ENCODE measurements at regions not wholly inside any gene's neighbourhood (a gene's known extent, or its start where the extent isn't known, plus 50 kb on each side); places are given as distances from the start of the nearest gene placed in this dataset.

DNA sequence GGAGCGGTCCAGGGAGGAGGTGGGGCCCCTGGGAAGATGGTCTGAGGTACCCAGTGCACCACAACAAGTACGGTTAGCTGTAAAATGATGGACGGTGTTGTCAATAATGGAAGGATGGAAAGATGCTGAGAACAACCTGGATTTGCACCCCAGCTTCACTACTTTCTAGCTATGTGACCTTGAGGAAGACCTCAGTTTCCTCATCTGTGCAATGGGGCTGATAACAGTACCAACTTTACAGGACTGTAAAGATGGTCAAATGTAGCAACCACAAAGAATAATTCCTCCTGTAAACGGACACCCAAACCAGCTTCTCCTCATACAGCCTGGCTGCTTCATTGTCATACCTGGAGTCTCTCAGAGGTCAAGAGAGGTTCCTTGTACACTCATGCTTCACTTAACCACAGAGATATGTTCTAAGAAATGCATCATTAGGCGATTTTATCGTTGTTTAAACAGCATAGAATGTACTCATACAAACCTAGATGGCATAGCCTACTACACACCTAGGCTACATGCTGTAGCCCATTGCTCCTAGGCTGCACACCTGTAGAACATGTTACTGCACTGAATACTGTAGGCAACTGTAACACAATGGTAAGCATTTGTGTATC lies 65.5 kb upstream of the LMO2 start (continued):
- TF ChIP-seq CBFA2T3 (IDR thresholded peaks at IDR 0.05): peak; percentile 61
- TF ChIP-seq, protein P1, sequence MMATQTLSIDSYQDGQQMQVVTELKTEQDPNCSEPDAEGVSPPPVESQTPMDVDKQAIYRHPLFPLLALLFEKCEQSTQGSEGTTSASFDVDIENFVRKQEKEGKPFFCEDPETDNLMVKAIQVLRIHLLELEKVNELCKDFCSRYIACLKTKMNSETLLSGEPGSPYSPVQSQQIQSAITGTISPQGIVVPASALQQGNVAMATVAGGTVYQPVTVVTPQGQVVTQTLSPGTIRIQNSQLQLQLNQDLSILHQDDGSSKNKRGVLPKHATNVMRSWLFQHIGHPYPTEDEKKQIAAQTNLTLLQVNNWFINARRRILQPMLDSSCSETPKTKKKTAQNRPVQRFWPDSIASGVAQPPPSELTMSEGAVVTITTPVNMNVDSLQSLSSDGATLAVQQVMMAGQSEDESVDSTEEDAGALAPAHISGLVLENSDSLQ (IDR thresholded peaks at IDR 0.05): no peak
- TF ChIP-seq, protein P2, sequence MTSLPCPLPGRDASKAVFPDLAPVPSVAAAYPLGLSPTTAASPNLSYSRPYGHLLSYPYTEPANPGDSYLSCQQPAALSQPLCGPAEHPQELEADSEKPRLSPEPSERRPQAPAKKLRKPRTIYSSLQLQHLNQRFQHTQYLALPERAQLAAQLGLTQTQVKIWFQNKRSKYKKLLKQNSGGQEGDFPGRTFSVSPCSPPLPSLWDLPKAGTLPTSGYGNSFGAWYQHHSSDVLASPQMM (CRISPR knock-in tag; IDR thresholded peaks at IDR 0.05): no peak
- TF ChIP-seq, protein P3, sequence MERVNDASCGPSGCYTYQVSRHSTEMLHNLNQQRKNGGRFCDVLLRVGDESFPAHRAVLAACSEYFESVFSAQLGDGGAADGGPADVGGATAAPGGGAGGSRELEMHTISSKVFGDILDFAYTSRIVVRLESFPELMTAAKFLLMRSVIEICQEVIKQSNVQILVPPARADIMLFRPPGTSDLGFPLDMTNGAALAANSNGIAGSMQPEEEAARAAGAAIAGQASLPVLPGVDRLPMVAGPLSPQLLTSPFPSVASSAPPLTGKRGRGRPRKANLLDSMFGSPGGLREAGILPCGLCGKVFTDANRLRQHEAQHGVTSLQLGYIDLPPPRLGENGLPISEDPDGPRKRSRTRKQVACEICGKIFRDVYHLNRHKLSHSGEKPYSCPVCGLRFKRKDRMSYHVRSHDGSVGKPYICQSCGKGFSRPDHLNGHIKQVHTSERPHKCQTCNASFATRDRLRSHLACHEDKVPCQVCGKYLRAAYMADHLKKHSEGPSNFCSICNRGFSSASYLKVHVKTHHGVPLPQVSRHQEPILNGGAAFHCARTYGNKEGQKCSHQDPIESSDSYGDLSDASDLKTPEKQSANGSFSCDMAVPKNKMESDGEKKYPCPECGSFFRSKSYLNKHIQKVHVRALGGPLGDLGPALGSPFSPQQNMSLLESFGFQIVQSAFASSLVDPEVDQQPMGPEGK (CRISPR knock-in tag; IDR thresholded peaks at IDR 0.05; ENCODE audit: borderline replicate concordance): no peak
- no peak for TF ChIP-seq ZC3H4 (CRISPR knock-in tag; IDR thresholded peaks at IDR 0.05; ENCODE audit: borderline replicate concordance)
- no peak for TF ChIP-seq PML (IDR thresholded peaks at IDR 0.05; ENCODE audit: low read length)
- TF ChIP-seq CBX3 (IDR thresholded peaks at IDR 0.05; ENCODE audit: borderline replicate concordance in 1 of 2, low read length in 2 of 2): peak in 1 of 2 experiments; percentile 76; a peak in 1 of 3 replicates
- peak; percentile 59; the same call in 1 of the 2 replicates for TF ChIP-seq SMARCE1 (IDR thresholded peaks at IDR 0.05)
- TF ChIP-seq SP1 (CRISPR knock-in tag; IDR thresholded peaks at IDR 0.05): no peak
- TF ChIP-seq NR2F6 (CRISPR knock-in tag; IDR thresholded peaks at IDR 0.05): no peak
- no peak for TF ChIP-seq ATF7 (IDR thresholded peaks at IDR 0.05)
- no peak for TF ChIP-seq PHB (CRISPR knock-in tag; IDR thresholded peaks at IDR 0.05)
- no peak for TF ChIP-seq MTF1 (CRISPR knock-in tag; IDR thresholded peaks at IDR 0.05; ENCODE audit: borderline replicate concordance)
- TF ChIP-seq ARID2 (IDR thresholded peaks at IDR 0.05): no peak
- TF ChIP-seq SOX6 (IDR thresholded peaks at IDR 0.05): peak; percentile 70; the same call in 1 of the 2 replicates
- no peak for TF ChIP-seq SMAD1 (IDR thresholded peaks at IDR 0.05; ENCODE audit: low read depth, low read length, partially characterized antibody)
- no peak for TF ChIP-seq U2AF1 (optimal IDR thresholded peaks at IDR 0.05; ENCODE audit: low read depth, low read length)
- peak; percentile 96 for TF ChIP-seq SMARCA5 (IDR thresholded peaks at IDR 0.05)
- TF ChIP-seq SRSF1 (IDR thresholded peaks at IDR 0.05; ENCODE audit: low read depth, low read length): no peak
- TF ChIP-seq XRCC5 (IDR thresholded peaks at IDR 0.05; ENCODE audit: low read depth, low read length): no peak
- peak; percentile 57 to 87; a peak in 3 of 4 replicates for TF ChIP-seq RCOR1 (IDR thresholded peaks at IDR 0.05; ENCODE audit: borderline replicate concordance in 1 of 2, low read depth in 2 of 2, low read length in 2 of 2)
- TF ChIP-seq ILK (tag; IDR thresholded peaks at IDR 0.05; ENCODE audit: borderline replicate concordance, low read depth): no peak
- TF ChIP-seq ASH1L (IDR thresholded peaks at IDR 0.05; ENCODE audit: borderline replicate concordance, low read depth, partially characterized antibody): no peak
- no peak for TF ChIP-seq GTF2E2 (tag; IDR thresholded peaks at IDR 0.05)
- TF ChIP-seq, protein P4, sequence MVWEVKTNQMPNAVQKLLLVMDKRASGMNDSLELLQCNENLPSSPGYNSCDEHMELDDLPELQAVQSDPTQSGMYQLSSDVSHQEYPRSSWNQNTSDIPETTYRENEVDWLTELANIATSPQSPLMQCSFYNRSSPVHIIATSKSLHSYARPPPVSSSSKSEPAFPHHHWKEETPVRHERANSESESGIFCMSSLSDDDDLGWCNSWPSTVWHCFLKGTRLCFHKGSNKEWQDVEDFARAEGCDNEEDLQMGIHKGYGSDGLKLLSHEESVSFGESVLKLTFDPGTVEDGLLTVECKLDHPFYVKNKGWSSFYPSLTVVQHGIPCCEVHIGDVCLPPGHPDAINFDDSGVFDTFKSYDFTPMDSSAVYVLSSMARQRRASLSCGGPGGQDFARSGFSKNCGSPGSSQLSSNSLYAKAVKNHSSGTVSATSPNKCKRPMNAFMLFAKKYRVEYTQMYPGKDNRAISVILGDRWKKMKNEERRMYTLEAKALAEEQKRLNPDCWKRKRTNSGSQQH (CRISPR knock-in tag; IDR thresholded peaks at IDR 0.05): no peak
- TF ChIP-seq BCOR (IDR thresholded peaks at IDR 0.05): peak; percentile 99
- no peak for TF ChIP-seq JUN (IDR thresholded peaks at IDR 0.05; ENCODE audit: borderline replicate concordance, low read depth, low read length)
- no peak for TF ChIP-seq JUN (CRISPR knock-in tag; IDR thresholded peaks at IDR 0.05; ENCODE audit: borderline replicate concordance)

All from K562 (cell line).